Dendritic cell treated with granulocyte-macrophage colony-stimulating factor and Interleukin-4, amounts not matched to agents 40 ng/mL and 50 ng/mL, for 4 days (primary cell): ENCODE measurements at regions not wholly inside any gene's neighbourhood (a gene's known extent, or its start where the extent isn't known, plus 50 kb on each side); places are given as distances from the start of the nearest gene placed in this dataset.
"Not testable (repeated sequence)": the region's sequence is repeated elsewhere in the genome, so short reads cannot be mapped to it uniquely, and the experiment has no call there.

ENCODE experiments used
- H3K27ac Mint-ChIP-seq: one replicate; pipeline ENCODE4 v1.8.0; 2022; ENCODE audit warnings: mild to moderate bottlenecking, mixed read lengths
- H3K27me3 Mint-ChIP-seq: one replicate; pipeline ENCODE4 v1.8.0; 2022; ENCODE audit warnings: mild to moderate bottlenecking, mixed read lengths
- H3K36me3 Mint-ChIP-seq: one replicate; pipeline ENCODE4 v1.8.0; 2022; ENCODE audit warnings: low read depth, mixed read lengths
- H3K4me1 Mint-ChIP-seq: one replicate; pipeline ENCODE4 v1.8.0; 2022; ENCODE audit warnings: low read depth, mixed read lengths
- H3K4me3 Mint-ChIP-seq: one replicate; pipeline ENCODE4 v1.8.0; 2022; ENCODE audit warnings: mild to moderate bottlenecking, moderate library complexity, mixed read lengths
- H3K9me3 Mint-ChIP-seq: one replicate; pipeline ENCODE4 v1.8.0; 2022; ENCODE audit warnings: mixed read lengths
- intact Hi-C: fragments of 100-400 bp; cut with micrococcal nuclease; formaldehyde crosslinking; loops from one replicate; pipeline ENCODE4 v1.15.0; 2022

GRCh38 chr6:137583519-137583918, 89.3 kb upstream of the OLIG3 start:
- intact Hi-C loops, H3K9me3 Mint-ChIP-seq, H3K27me3 Mint-ChIP-seq, H3K4me3 Mint-ChIP-seq, H3K27ac Mint-ChIP-seq, H3K4me1 Mint-ChIP-seq, H3K36me3 Mint-ChIP-seq: not testable (repeated sequence)

GRCh38 chr6:137588472-137588871, 94.3 kb upstream of the OLIG3 start:
- Mint-ChIP-seq H3K4me1 (no peaks in the 10 kb centered on the region), H3K27me3 (peaks cover 4% of the 10 kb centered on the region), H3K4me3 (no peak overlapping the region), H3K9me3 (peaks cover 25% of the 10 kb centered on the region), H3K27ac (no peak overlapping the region), H3K36me3 (no peaks in the 10 kb centered on the region)
- intact Hi-C loops: no loop called here

- intact Hi-C loops: no loop called here
- Mint-ChIP-seq H3K4me1 (no peaks in the 10 kb centered on the region), H3K27me3 (peaks cover 6% of the 10 kb centered on the region), H3K27ac (no peak overlapping the region), H3K4me3 (no peak overlapping the region), H3K36me3 (no peaks in the 10 kb centered on the region), H3K9me3 (peaks cover 19% of the 10 kb centered on the region)
Measured at GRCh38 chr6:137589067-137589848, 95.1 kb upstream of the OLIG3 start.

- intact Hi-C loops: no loop called here
- H3K9me3 Mint-ChIP-seq: peaks cover 19% of the 10 kb centered on the region
- H3K27ac Mint-ChIP-seq: no peak overlapping the region
- H3K36me3 Mint-ChIP-seq: no peaks in the 10 kb centered on the region
- H3K4me1 Mint-ChIP-seq: no peaks in the 10 kb centered on the region
- peaks cover 11% of the 10 kb centered on the region for H3K27me3 Mint-ChIP-seq
- H3K4me3 Mint-ChIP-seq: no peak overlapping the region
Measured at GRCh38 chr6:137590684-137591083, 96.5 kb upstream of the OLIG3 start.

- no peaks in the 10 kb centered on the region for H3K36me3 Mint-ChIP-seq
- intact Hi-C loops: no loop called here
Measured at GRCh38 chr6:137601471-137601870, 107.3 kb upstream of the OLIG3 start.

GRCh38 chr6:137602313-137603197, 108.4 kb upstream of the OLIG3 start:
- intact Hi-C loops: no loop called here
- Mint-ChIP-seq H3K4me1 (no peaks in the 10 kb centered on the region), H3K27me3 (peaks cover 27% of the 10 kb centered on the region)

More at GRCh38 chr6:137601471-137601870, 107.3 kb upstream of the OLIG3 start:
- Mint-ChIP-seq H3K27me3 (peaks cover 27% of the 10 kb centered on the region), H3K9me3 (peaks cover 9% of the 10 kb centered on the region), H3K4me3 (no peak overlapping the region), H3K27ac (no peak overlapping the region), H3K4me1 (no peaks in the 10 kb centered on the region)

GRCh38 chr6:137610702-137611101, 116.5 kb upstream of the OLIG3 start:
- peaks cover 20% of the 10 kb centered on the region for H3K27me3 Mint-ChIP-seq

More at GRCh38 chr6:137602313-137603197, 108.4 kb upstream of the OLIG3 start:
- H3K36me3 Mint-ChIP-seq: no peaks in the 10 kb centered on the region
- H3K27ac Mint-ChIP-seq: no peak overlapping the region
- no peak overlapping the region for H3K4me3 Mint-ChIP-seq
- H3K9me3 Mint-ChIP-seq: peaks cover 9% of the 10 kb centered on the region

GRCh38 chr6:137623293-137623692, 129.1 kb upstream of the OLIG3 start:
- intact Hi-C loops: no loop called here
- Mint-ChIP-seq H3K4me1 (peaks cover 11% of the 10 kb centered on the region), H3K9me3 (no peaks in the 10 kb centered on the region), H3K36me3 (no peaks in the 10 kb centered on the region), H3K4me3 (no peak overlapping the region), H3K27me3 (peaks cover 26% of the 10 kb centered on the region), H3K27ac (no peak overlapping the region)

More at GRCh38 chr6:137610702-137611101, 116.5 kb upstream of the OLIG3 start:
- H3K36me3 Mint-ChIP-seq: no peaks in the 10 kb centered on the region
- intact Hi-C loops: no loop called here
- H3K4me3 Mint-ChIP-seq: no peak overlapping the region
- no peaks in the 10 kb centered on the region for H3K4me1 Mint-ChIP-seq
- H3K27ac Mint-ChIP-seq: no peak overlapping the region
- no peaks in the 10 kb centered on the region for H3K9me3 Mint-ChIP-seq

- intact Hi-C loops: no loop called here
Measured at GRCh38 chr6:137625100-137625661, 131.0 kb upstream of the OLIG3 start.

GRCh38 chr6:137625808-137626207, 131.6 kb upstream of the OLIG3 start:
- Mint-ChIP-seq H3K27ac (no peak overlapping the region), H3K4me3 (no peak overlapping the region), H3K9me3 (no peaks in the 10 kb centered on the region), H3K4me1 (peaks cover 11% of the 10 kb centered on the region), H3K27me3 (peaks cover 23% of the 10 kb centered on the region), H3K36me3 (no peaks in the 10 kb centered on the region)
- intact Hi-C loops: no loop called here

More at GRCh38 chr6:137625100-137625661, 131.0 kb upstream of the OLIG3 start:
- Mint-ChIP-seq H3K4me1 (peaks cover 11% of the 10 kb centered on the region), H3K9me3 (no peaks in the 10 kb centered on the region), H3K27me3 (peaks cover 23% of the 10 kb centered on the region), H3K36me3 (no peaks in the 10 kb centered on the region), H3K27ac (no peak overlapping the region), H3K4me3 (no peak overlapping the region)

GRCh38 chr6:137630666-137631065, 136.5 kb upstream of the OLIG3 start:
- Mint-ChIP-seq H3K36me3 (no peaks in the 10 kb centered on the region), H3K9me3 (no peaks in the 10 kb centered on the region), H3K27ac (no peak overlapping the region), H3K4me1 (no peaks in the 10 kb centered on the region), H3K27me3 (peaks cover 4% of the 10 kb centered on the region), H3K4me3 (no peak overlapping the region)
- intact Hi-C loops: no loop called here

GRCh38 chr6:137631323-137631722, 137.1 kb upstream of the OLIG3 start:
- Mint-ChIP-seq H3K9me3 (no peaks in the 10 kb centered on the region), H3K27me3 (peaks cover 4% of the 10 kb centered on the region), H3K36me3 (no peaks in the 10 kb centered on the region), H3K4me3 (no peak overlapping the region), H3K27ac (no peak overlapping the region), H3K4me1 (peaks cover 2% of the 10 kb centered on the region)
- intact Hi-C loops: no loop called here

GRCh38 chr6:137634177-137634576, 140.0 kb upstream of the OLIG3 start:
- H3K4me1 Mint-ChIP-seq, H3K36me3 Mint-ChIP-seq, intact Hi-C loops, H3K27me3 Mint-ChIP-seq, H3K27ac Mint-ChIP-seq, H3K4me3 Mint-ChIP-seq, H3K9me3 Mint-ChIP-seq: not testable (repeated sequence)

- Mint-ChIP-seq H3K4me3 (no peak overlapping the region), H3K27me3 (no peaks in the 10 kb centered on the region), H3K9me3 (no peaks in the 10 kb centered on the region), H3K27ac (no peak overlapping the region), H3K4me1 (peaks cover 7% of the 10 kb centered on the region), H3K36me3 (no peaks in the 10 kb centered on the region)
- intact Hi-C loops: loop anchor here (5.0 kb wide), 1 partner anchor 295 kb away; no protein-coding TSS in a partner anchor
Measured at GRCh38 chr6:137637121-137637520, 142.9 kb upstream of the OLIG3 start.
